ENCODE measurements at regions not wholly inside any gene's neighbourhood (a gene's known extent, or its start where the extent isn't known, plus 50 kb on each side); places are given as distances from the start of the nearest gene placed in this dataset.

DNA sequence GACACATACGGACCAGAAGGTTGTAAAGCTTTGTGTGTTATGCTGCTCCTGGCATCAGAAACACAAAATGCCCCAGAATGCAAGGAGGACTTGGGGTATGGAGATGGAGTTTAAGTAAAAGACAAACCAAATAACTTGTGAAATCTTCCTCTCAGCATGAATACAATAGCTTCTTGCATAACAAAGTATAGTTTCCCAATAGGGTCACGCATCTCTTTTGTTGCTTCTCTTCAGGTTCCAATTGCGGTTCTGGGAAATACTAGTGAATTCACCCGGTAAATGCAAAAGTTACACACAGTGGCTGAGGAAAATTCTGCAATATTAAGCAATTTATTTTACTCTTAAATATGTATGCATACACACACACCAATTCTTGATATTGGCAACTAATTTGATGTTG, 339.2 kb upstream of the EPHA4 start:
- Histone ChIP-seq H3K9me3 (ENCODE audit: insufficient read depth in 2 of 2, low read depth in 1 of 2, low read length in 1 of 2) (no peaks in the 10 kb centered on the region; a peak in 1 of 4 replicates), H2BK15ac (ENCODE audit: low read length) (no peak overlapping the region), H4K91ac (replicated peaks; ENCODE audit: insufficient read length, low read length) (no peak overlapping the region), H2BK5ac (ENCODE audit: low read depth, low read length) (no peak overlapping the region), H4K20me1 (replicated peaks in 1 of 2; ENCODE audit: control insufficient read depth in 1 of 2, insufficient read depth in 2 of 2, low read length in 2 of 2) (no peaks in the 10 kb centered on the region), H2BK12ac (ENCODE audit: low read depth, low read length) (no peak overlapping the region), H2BK20ac (ENCODE audit: low read length) (no peak overlapping the region), H2BK120ac (replicated peaks; ENCODE audit: low read depth, low read length) (no peak overlapping the region), H3K23me2 (ENCODE audit: low read depth, low read length) (no peaks in the 10 kb centered on the region), H4K5ac (ENCODE audit: insufficient read length, low read depth, low read length) (no peak overlapping the region), H4K8ac (ENCODE audit: extremely low read depth, insufficient read depth, low read length) (no peak overlapping the region), H3K56ac (replicated peaks; ENCODE audit: insufficient read length, low read depth, low read length) (no peak overlapping the region), H3K36me3 (ENCODE audit: control insufficient read depth in 2 of 4, insufficient read depth in 4 of 4, low read length in 3 of 4) (no peaks in the 10 kb centered on the region), H3K9ac (replicated peaks in 1 of 4; ENCODE audit: extremely low read depth in 1 of 4, low read depth in 3 of 4, low read length in 3 of 4) (no peak overlapping the region), H3K79me2 (ENCODE audit: control insufficient read depth in 1 of 2, insufficient read depth in 2 of 2, low read length in 2 of 2) (no peaks in the 10 kb centered on the region), H3K4me3 (ENCODE audit: extremely low read depth in 1 of 4, insufficient read depth in 2 of 4, low read depth in 3 of 4, low read length in 4 of 4) (no peak overlapping the region; a peak in 1 of 8 replicates), H3K4me1 (replicated peaks in 1 of 4; ENCODE audit: control insufficient read depth in 3 of 4, insufficient read depth in 4 of 4, low read length in 3 of 4) (peaks cover 0 to 6% (median 3%) of the 10 kb centered on the region in 4 experiments; a peak in 2 of 7 replicates), H3K27me3 (replicated peaks in 1 of 4; ENCODE audit: control insufficient read depth in 3 of 4, extremely low read depth in 1 of 4, insufficient read depth in 3 of 4, low read length in 3 of 4) (no peaks in the 10 kb centered on the region), H3K18ac (ENCODE audit: extremely low read depth, low read length) (no peak overlapping the region), H2AK5ac (ENCODE audit: low read depth, low read length) (no peak overlapping the region), H2AFZ (ENCODE audit: low read length) (no peak overlapping the region), H3K14ac (ENCODE audit: insufficient read length) (no peak overlapping the region), H3K4me2 (ENCODE audit: insufficient read depth in 1 of 2, low read depth in 2 of 2, low read length in 2 of 2) (no peak overlapping the region), H3K4ac (replicated peaks; ENCODE audit: insufficient read length, low read depth, low read length) (no peak overlapping the region), H3K27ac (ENCODE audit: low read depth, low read length) (no peak overlapping the region), H3K23ac (ENCODE audit: insufficient read length) (no peak overlapping the region), H3K79me1 (ENCODE audit: low read depth, low read length) (no peaks in the 10 kb centered on the region)
- FAIRE-seq (no peak), DNase-seq (ENCODE audit: low read depth in 1 of 2, low spot score in 2 of 2) (no peak)
- 74% methylated on average over 4 of the region's 4 CpGs; no CpG with 5 or more reads in 1 of the 2 experiments for whole genome bisulfite sequencing, 2 experiments (ENCODE audit: extremely low coverage in 1 of 2, insufficient coverage in 1 of 2, insufficient read length in 1 of 2, insufficient replicate concordance in 2 of 2, low coverage in 1 of 2, low lambda C conversion rate in 2 of 2, missing lambda C conversion rate in 1 of 2)
- CTCF ChIA-PET (ENCODE audit: partially characterized antibody), result interaction anchor here (0.6 to 0.9 kb wide), 2 partner anchors 334 to 1603 kb away, joined by 3 to 4 read pairs; no protein-coding TSS in a partner anchor
- POLR2A ChIA-PET (ENCODE audit: partially characterized antibody), result no interaction called here
- TF ChIP-seq TCF12 (IDR thresholded peaks at IDR 0.05; ENCODE audit: low read depth, low read length) (no peak), CEBPB (IDR thresholded peaks at IDR 0.05; ENCODE audit: low read depth, low read length) (peak; percentile 88), JUND (IDR thresholded peaks at IDR 0.05; ENCODE audit: low read length) (no peak), POU5F1 (IDR thresholded peaks at IDR 0.05; ENCODE audit: low read depth, low read length) (peak; percentile 77; the same call in 1 of the 2 replicates), SP2 (IDR thresholded peaks at IDR 0.05; ENCODE audit: low read length) (no peak)

Data from H1 (cell line).